ENCODE measurements at regions not wholly inside any gene's neighbourhood (a gene's known extent, or its start where the extent isn't known, plus 50 kb on each side); places are given as distances from the start of the nearest gene placed in this dataset.

DNA sequence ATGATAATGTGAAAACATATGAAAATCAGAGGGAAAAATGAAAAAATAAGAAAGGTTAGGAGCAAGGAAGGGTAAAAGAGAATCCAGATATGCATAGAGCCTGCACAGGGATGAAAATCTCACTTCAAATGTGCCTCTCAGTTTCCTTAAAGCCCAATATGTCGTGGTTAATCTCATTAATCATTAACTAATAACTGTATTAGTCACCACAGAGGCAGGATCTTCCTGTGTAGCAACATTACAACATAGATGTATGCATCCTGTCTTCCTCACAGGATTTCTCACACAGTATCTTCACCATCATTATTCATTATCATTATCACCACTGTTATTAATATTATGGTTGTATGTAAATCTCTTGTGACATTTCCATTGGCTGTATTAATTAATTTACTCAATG is 361.2 kb upstream of the SOX11 start:
- no peak overlapping the region for H3K4me2 ChIP-seq (ENCODE audit: insufficient read depth, low read length)
- H4K20me1 ChIP-seq (ENCODE audit: insufficient read depth, low read length), result no peaks in the 10 kb centered on the region
- H3K4me1 ChIP-seq (ENCODE audit: insufficient read depth, low read length), result no peaks in the 10 kb centered on the region
- H3K79me2 ChIP-seq (ENCODE audit: insufficient read depth, low read length), result no peaks in the 10 kb centered on the region
- no peaks in the 10 kb centered on the region for H3K36me3 ChIP-seq (ENCODE audit: insufficient read depth, low read length)
- H3K9ac ChIP-seq (ENCODE audit: low read depth, low read length), result no peak overlapping the region
- H3K27ac ChIP-seq (ENCODE audit: low read length), result no peak overlapping the region
- H3K4me3 ChIP-seq (ENCODE audit: low read depth in 1 of 2, low read length in 2 of 2), result no peak overlapping the region
- DNase-seq, result no peak
- ATAC-seq (ENCODE audit: insufficient read depth, low read depth), result no peak
- no peaks in the 10 kb centered on the region for H3K9me3 ChIP-seq (ENCODE audit: insufficient read depth, low read length, severe bottlenecking)
- H2AFZ ChIP-seq (ENCODE audit: low read depth, low read length), result no peak overlapping the region
- TF ChIP-seq EZH2 (IDR thresholded peaks at IDR 0.05; ENCODE audit: borderline replicate concordance, low read depth, low read length, severe bottlenecking), result no peak
- TF ChIP-seq, protein P1, sequence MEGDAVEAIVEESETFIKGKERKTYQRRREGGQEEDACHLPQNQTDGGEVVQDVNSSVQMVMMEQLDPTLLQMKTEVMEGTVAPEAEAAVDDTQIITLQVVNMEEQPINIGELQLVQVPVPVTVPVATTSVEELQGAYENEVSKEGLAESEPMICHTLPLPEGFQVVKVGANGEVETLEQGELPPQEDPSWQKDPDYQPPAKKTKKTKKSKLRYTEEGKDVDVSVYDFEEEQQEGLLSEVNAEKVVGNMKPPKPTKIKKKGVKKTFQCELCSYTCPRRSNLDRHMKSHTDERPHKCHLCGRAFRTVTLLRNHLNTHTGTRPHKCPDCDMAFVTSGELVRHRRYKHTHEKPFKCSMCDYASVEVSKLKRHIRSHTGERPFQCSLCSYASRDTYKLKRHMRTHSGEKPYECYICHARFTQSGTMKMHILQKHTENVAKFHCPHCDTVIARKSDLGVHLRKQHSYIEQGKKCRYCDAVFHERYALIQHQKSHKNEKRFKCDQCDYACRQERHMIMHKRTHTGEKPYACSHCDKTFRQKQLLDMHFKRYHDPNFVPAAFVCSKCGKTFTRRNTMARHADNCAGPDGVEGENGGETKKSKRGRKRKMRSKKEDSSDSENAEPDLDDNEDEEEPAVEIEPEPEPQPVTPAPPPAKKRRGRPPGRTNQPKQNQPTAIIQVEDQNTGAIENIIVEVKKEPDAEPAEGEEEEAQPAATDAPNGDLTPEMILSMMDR (IDR thresholded peaks at IDR 0.05; ENCODE audit: borderline replicate concordance, extremely low read depth, low read length, poor library complexity, severe bottlenecking), result no peak
- no peaks in the 10 kb centered on the region for H3K27me3 ChIP-seq (ENCODE audit: insufficient read depth, low read length, poor library complexity)

GRCh38 chr2:5332925-5333324 is 359.3 kb upstream of the SOX11 start:
- no peaks in the 10 kb centered on the region for H3K4me1 ChIP-seq (ENCODE audit: insufficient read depth, low read length)
- H3K27ac ChIP-seq (ENCODE audit: low read length), result no peak overlapping the region
- H3K4me3 ChIP-seq (ENCODE audit: low read depth in 1 of 2, low read length in 2 of 2), result no peak overlapping the region
- H3K4me2 ChIP-seq (ENCODE audit: insufficient read depth, low read length), result no peak overlapping the region
- no peaks in the 10 kb centered on the region for H4K20me1 ChIP-seq (ENCODE audit: insufficient read depth, low read length)
- no peaks in the 10 kb centered on the region for H3K9me3 ChIP-seq (ENCODE audit: insufficient read depth, low read length, severe bottlenecking)
- DNase-seq (no peak), ATAC-seq (ENCODE audit: insufficient read depth, low read depth) (no peak)
- H3K27me3 ChIP-seq (ENCODE audit: insufficient read depth, low read length, poor library complexity), result no peaks in the 10 kb centered on the region
- no peak overlapping the region for H2AFZ ChIP-seq (ENCODE audit: low read depth, low read length)
- H3K36me3 ChIP-seq (ENCODE audit: insufficient read depth, low read length), result no peaks in the 10 kb centered on the region
- H3K79me2 ChIP-seq (ENCODE audit: insufficient read depth, low read length), result no peaks in the 10 kb centered on the region
- H3K9ac ChIP-seq (ENCODE audit: low read depth, low read length), result no peak overlapping the region
- TF ChIP-seq, protein P1 (IDR thresholded peaks at IDR 0.05; ENCODE audit: borderline replicate concordance, extremely low read depth, low read length, poor library complexity, severe bottlenecking), result no peak
- no peak for TF ChIP-seq EZH2 (IDR thresholded peaks at IDR 0.05; ENCODE audit: borderline replicate concordance, low read depth, low read length, severe bottlenecking)

- no peaks in the 10 kb centered on the region for H4K20me1 ChIP-seq (ENCODE audit: insufficient read depth, low read length)
- no peaks in the 10 kb centered on the region; the same call in 1 of the 2 replicates for H3K4me1 ChIP-seq (ENCODE audit: insufficient read depth, low read length)
- TF ChIP-seq, protein P1 (IDR thresholded peaks at IDR 0.05; ENCODE audit: borderline replicate concordance, extremely low read depth, low read length, poor library complexity, severe bottlenecking), result no peak
- TF ChIP-seq EZH2 (IDR thresholded peaks at IDR 0.05; ENCODE audit: borderline replicate concordance, low read depth, low read length, severe bottlenecking), result no peak
- no peak for ATAC-seq (ENCODE audit: insufficient read depth, low read depth)
- H3K27me3 ChIP-seq (ENCODE audit: insufficient read depth, low read length, poor library complexity), result no peaks in the 10 kb centered on the region
- H3K36me3 ChIP-seq (ENCODE audit: insufficient read depth, low read length), result no peaks in the 10 kb centered on the region
- H3K9ac ChIP-seq (ENCODE audit: low read depth, low read length), result no peak overlapping the region
- no peak for DNase-seq
- H3K4me2 ChIP-seq (ENCODE audit: insufficient read depth, low read length), result no peak overlapping the region
- no peak overlapping the region for H2AFZ ChIP-seq (ENCODE audit: low read depth, low read length)
- no peaks in the 10 kb centered on the region for H3K79me2 ChIP-seq (ENCODE audit: insufficient read depth, low read length)
- H3K27ac ChIP-seq (ENCODE audit: low read length), result no peak overlapping the region
- H3K4me3 ChIP-seq (ENCODE audit: low read depth in 1 of 2, low read length in 2 of 2), result no peak overlapping the region
- no peaks in the 10 kb centered on the region for H3K9me3 ChIP-seq (ENCODE audit: insufficient read depth, low read length, severe bottlenecking)
These were observed 352.7 kb upstream of the SOX11 start for GRCh38 chr2:5339473-5339872.

All from DND-41 (cell line).